IMR-90 (cell line): ENCODE measurements at regions not wholly inside any gene's neighbourhood (a gene's known extent, or its start where the extent isn't known, plus 50 kb on each side); places are given as distances from the start of the nearest gene placed in this dataset.

ENCODE experiments used
- ATAC-seq: fragments of 200-7000 bp; cut with Tn5 transposase; 2 replicates; pipeline ENCODE4 v1.9.1; 2020; ENCODE audit warnings: low read depth, mild to moderate bottlenecking, moderate library complexity
- BruUV-seq: library from RNA; stranded (reverse); fragments of 400-500 nt; replicated peaks from 2 replicates; lab custom pipeline; 2021; lab: Mats Ljungman, UMichigan
- CTCF ChIA-PET: fragments of 300-600 bp; formaldehyde crosslinking; extraction: SDS; loops from one replicate; lab custom pipeline; 2021; ENCODE audit warnings: antibody characterized with exemption; lab: Yijun Ruan, JAX
- POLR2A ChIA-PET: fragments of 300-600 bp; sonication (Branson Sonifier 250); formaldehyde crosslinking; loops from one replicate; lab custom pipeline; 2022; ENCODE audit warnings: antibody characterized with exemption; ENCODE audit not compliant: unreplicated experiment; lab: Charles Lee
- DNase-seq: peaks from one replicate; pipeline ENCODE4 v3.0.0; 2013
- H2AFZ ChIP-seq: replicated peaks from 2 replicates; pipeline ENCODE3; 2013; ENCODE audit warnings: low read length, mild to moderate bottlenecking; ENCODE audit not compliant: poor library complexity
- H2AK5ac ChIP-seq: 2 replicates; pipeline ENCODE4 v1.6.1; 2013; ENCODE audit warnings: low read depth, low read length, inconsistent platforms
- H2AK9ac ChIP-seq: replicated peaks from 2 replicates; pipeline ENCODE3; 2013; ENCODE audit warnings: mild to moderate bottlenecking, low read depth, low read length, moderate library complexity; ENCODE audit not compliant: poor library complexity
- H2BK120ac ChIP-seq: 2 replicates; pipeline ENCODE4 v1.6.1; 2013; ENCODE audit warnings: low read depth, low read length, inconsistent platforms
- H2BK15ac ChIP-seq: 3 replicates; pipeline ENCODE4 v1.6.1; 2013; ENCODE audit warnings: low read depth, low read length, inconsistent platforms
- H2BK20ac ChIP-seq: 2 replicates; pipeline ENCODE4 v1.6.1; 2013; ENCODE audit warnings: low read depth, mild to moderate bottlenecking, inconsistent platforms, low read length, moderate library complexity
- H2BK5ac ChIP-seq: 2 replicates; pipeline ENCODE4 v1.6.1; 2013; ENCODE audit warnings: mild to moderate bottlenecking, low read depth, low read length, inconsistent platforms; ENCODE audit not compliant: poor library complexity, severe bottlenecking
- H3K14ac ChIP-seq: replicated peaks from 2 replicates; pipeline ENCODE4 v1.6.1; 2013; ENCODE audit warnings: low read depth, low read length, inconsistent platforms
- H3K18ac ChIP-seq: 2 replicates; pipeline ENCODE4 v1.6.1; 2013; ENCODE audit warnings: low read depth, low read length, control low read depth
- H3K23ac ChIP-seq: 2 replicates; pipeline ENCODE4 v1.6.1; 2013; ENCODE audit warnings: low read depth, low read length, inconsistent platforms
- H3K27ac ChIP-seq: 2 replicates; pipeline ENCODE4 v1.5.1; 2013; ENCODE audit warnings: mild to moderate bottlenecking, control low read depth, low read length; ENCODE audit not compliant: insufficient read depth
- H3K27me3 ChIP-seq: 2 replicates; pipeline ENCODE4 v1.6.1; 2013; ENCODE audit warnings: low read length; ENCODE audit not compliant: control insufficient read depth, insufficient read depth
- H3K36me3 ChIP-seq: 2 replicates; pipeline ENCODE4 v1.6.1; 2013; ENCODE audit warnings: low read length, mixed read lengths; ENCODE audit not compliant: control insufficient read depth, insufficient read depth
- H3K4ac ChIP-seq: 2 replicates; pipeline ENCODE4 v1.6.1; 2013; ENCODE audit warnings: low read depth, low read length, inconsistent platforms
- H3K4me1 ChIP-seq: 2 replicates; pipeline ENCODE4 v1.6.1; 2013; ENCODE audit warnings: low read length, mixed read lengths; ENCODE audit not compliant: control insufficient read depth, insufficient read depth
- H3K4me2 ChIP-seq: 2 replicates; pipeline ENCODE4 v1.6.1; 2013; ENCODE audit warnings: low read depth, mild to moderate bottlenecking, control low read depth, low read length, moderate library complexity
- H3K4me3 ChIP-seq: 2 replicates; pipeline ENCODE4 v1.5.1; 2013; ENCODE audit warnings: low read depth, mild to moderate bottlenecking, control low read depth, low read length, moderate library complexity; ENCODE audit not compliant: insufficient read depth
- H3K56ac ChIP-seq: 2 replicates; pipeline ENCODE4 v1.6.1; 2013; ENCODE audit warnings: low read length, inconsistent platforms; ENCODE audit not compliant: insufficient read depth; ENCODE audit errors: extremely low read depth
- H3K79me1 ChIP-seq, 2 experiments: 2 replicates each; pipeline ENCODE4 v1.6.1; 2013; ENCODE audit warnings: low read length in 2 of 2, inconsistent platforms in 1 of 2, low read depth in 1 of 2
- H3K9ac ChIP-seq: 2 replicates; pipeline ENCODE4 v1.6.1; 2013; ENCODE audit warnings: low read depth, low read length, control low read depth
- H3K9me1 ChIP-seq: 2 replicates; pipeline ENCODE4 v1.6.1; 2013; ENCODE audit warnings: low read length, inconsistent platforms; ENCODE audit not compliant: insufficient read depth
- H3K9me3 ChIP-seq: 2 replicates; pipeline ENCODE4 v1.6.1; 2013; ENCODE audit warnings: low read length; ENCODE audit not compliant: control insufficient read depth, insufficient read depth
- H4K20me1 ChIP-seq: 2 replicates; pipeline ENCODE4 v1.6.1; 2013; ENCODE audit warnings: low read length, inconsistent platforms; ENCODE audit not compliant: insufficient read depth
- H4K5ac ChIP-seq: 2 replicates; pipeline ENCODE4 v1.6.1; 2013; ENCODE audit warnings: mild to moderate bottlenecking, low read depth, low read length, control low read depth
- H4K8ac ChIP-seq, 2 experiments: 2 replicates each; pipeline ENCODE4 v1.6.1; 2013; ENCODE audit warnings: low read depth in 2 of 2, low read length in 2 of 2, control low read depth in 1 of 2, inconsistent platforms in 1 of 2
- H4K91ac ChIP-seq: 2 replicates; pipeline ENCODE4 v1.6.1; 2013; ENCODE audit warnings: low read depth, low read length, inconsistent platforms; ENCODE audit not compliant: insufficient read depth
- BHLHE40 ChIP-seq: fragments of 150-350 bp; IDR thresholded peaks from 2 replicates; pipeline ENCODE4 v1.6.1; 2016; ENCODE audit warnings: mild to moderate bottlenecking, low read depth, low read length
- CEBPB ChIP-seq: IDR thresholded peaks from 2 replicates; pipeline ENCODE4 v1.6.1; 2012; ENCODE audit warnings: low read depth, low read length, improper control_type of control experiment
- CHD1 ChIP-seq: IDR thresholded peaks from 2 replicates; pipeline ENCODE4 v1.6.1; 2012; ENCODE audit warnings: low read depth, low read length, improper control_type of control experiment
- CTCF ChIP-seq: conservative IDR thresholded peaks from 2 replicates; pipeline ENCODE4 v1.5.1; 2012; ENCODE audit warnings: mild to moderate bottlenecking, low read depth, low read length, improper control_type of control experiment
- ELK1 ChIP-seq: fragments of 150-350 bp; IDR thresholded peaks from 2 replicates; pipeline ENCODE4 v1.6.1; 2016; ENCODE audit warnings: low read depth, mild to moderate bottlenecking, low read length, moderate library complexity, borderline replicate concordance
- FOS ChIP-seq: fragments of 150-350 bp; IDR thresholded peaks from 2 replicates; pipeline ENCODE4 v1.6.1; 2016; ENCODE audit warnings: low read depth, low read length
- MAFK ChIP-seq: IDR thresholded peaks from 2 replicates; pipeline ENCODE4 v1.6.1; 2012; ENCODE audit warnings: low read depth, low read length, improper control_type of control experiment
- MAZ ChIP-seq: IDR thresholded peaks from 2 replicates; pipeline ENCODE4 v1.6.1; 2012; ENCODE audit warnings: low read depth, mild to moderate bottlenecking, low read length, improper control_type of control experiment, moderate library complexity, borderline replicate concordance
- MXI1 ChIP-seq: IDR thresholded peaks from 2 replicates; pipeline ENCODE4 v1.6.1; 2012; ENCODE audit warnings: low read depth, mild to moderate bottlenecking, low read length, moderate library complexity, borderline replicate concordance
- NFE2L2 ChIP-seq: fragments of 150-350 bp; IDR thresholded peaks from 2 replicates; pipeline ENCODE4 v1.6.1; 2016; ENCODE audit warnings: low read depth, mild to moderate bottlenecking, low read length
- POLR2A ChIP-seq: IDR thresholded peaks from 2 replicates; pipeline ENCODE4 v1.6.1; 2012; ENCODE audit warnings: mild to moderate bottlenecking, low read depth, low read length
- RAD21 ChIP-seq: IDR thresholded peaks from 2 replicates; pipeline ENCODE4 v1.6.1; 2012; ENCODE audit warnings: low read length, improper control_type of control experiment
- RCOR1 ChIP-seq: IDR thresholded peaks from 2 replicates; pipeline ENCODE4 v1.6.1; 2012; ENCODE audit warnings: mild to moderate bottlenecking, low read length, improper control_type of control experiment; ENCODE audit not compliant: insufficient replicate concordance
- RFX5 ChIP-seq: IDR thresholded peaks from 2 replicates; pipeline ENCODE4 v1.8.0; 2012; ENCODE audit warnings: low read depth, mild to moderate bottlenecking, low read length, moderate library complexity
- SMC3 ChIP-seq: fragments of 150-350 bp; IDR thresholded peaks from 2 replicates; pipeline ENCODE4 v1.6.1; 2016; ENCODE audit warnings: low read depth, mild to moderate bottlenecking, antibody characterized with exemption, low read length, moderate library complexity
- USF2 ChIP-seq: fragments of 150-350 bp; IDR thresholded peaks from 2 replicates; pipeline ENCODE4 v1.6.1; 2017; ENCODE audit warnings: mild to moderate bottlenecking, antibody characterized with exemption, low read length, low read depth
- dilution Hi-C: fragments of 300-500 bp; cut with HindIII; formaldehyde crosslinking; loops from one replicate; pipeline ENCODE4 v1.14.3; 2018; ENCODE audit warnings: low sequenced_read_pairs; ENCODE audit not compliant: unreplicated experiment
- in situ Hi-C: fragments of 300-500 bp; cut with MboI; formaldehyde crosslinking; loops from 3 replicates; pipeline ENCODE4 v1.14.3; 2019; ENCODE audit warnings: low sequenced_read_pairs, inconsistent platforms, mixed read lengths
- intact Hi-C: fragments of 100-400 bp; cut with micrococcal nuclease; formaldehyde crosslinking; loops from 2 replicates; pipeline ENCODE4 v1.10.0; 2022

- no TSS peak for BruUV-seq
- CTCF ChIA-PET = interaction anchor here (0.5 to 1.0 kb wide), 3 partner anchors 44 to 1239 kb away, joined by 3 to 4 read pairs (median 4); no protein-coding TSS in a partner anchor
- H3K9me3 ChIP-seq = peaks cover 5% of the 10 kb centered on the region; the same call in 1 of the 2 replicates
Measured at GRCh38 chr2:205872716-205873115, 190.4 kb downstream of the NRP2 start.

More at GRCh38 chr2:205872716-205873115, 190.4 kb downstream of the NRP2 start:
- Histone ChIP-seq H3K79me1 (no peaks in the 10 kb centered on the region), H3K18ac (no peak overlapping the region), H3K23ac (no peak overlapping the region), H2AK9ac (no peak overlapping the region), H2AFZ (no peak overlapping the region), H3K27ac (no peak overlapping the region), H4K5ac (no peak overlapping the region), H3K14ac (no peak overlapping the region), H2BK15ac (no peak overlapping the region), H2BK5ac (no peak overlapping the region), H3K4me3 (no peak overlapping the region), H3K9me1 (no peaks in the 10 kb centered on the region), H3K4me1 (no peaks in the 10 kb centered on the region; the same call in 1 of the 2 replicates), H3K36me3 (no peaks in the 10 kb centered on the region), H3K4ac (no peak overlapping the region), H3K9ac (no peak overlapping the region), H3K4me2 (no peak overlapping the region), H2BK120ac (no peak overlapping the region), H3K56ac (no peak overlapping the region), H4K91ac (no peak overlapping the region), H2BK20ac (no peak overlapping the region), H4K20me1 (no peaks in the 10 kb centered on the region), H2AK5ac (no peak overlapping the region), H4K8ac (no peak overlapping the region), H3K27me3 (peaks cover 15% of the 10 kb centered on the region)
- in situ Hi-C loops (no loop called here), intact Hi-C loops (no loop called here), dilution Hi-C loops (no loop called here)
- ATAC-seq (no peak), DNase-seq (no peak)
- POLR2A ChIA-PET = no interaction called here
- TF ChIP-seq ELK1 (no peak), USF2 (no peak), MXI1 (no peak), SMC3 (no peak), NFE2L2 (no peak), POLR2A (no peak), MAZ (no peak), CEBPB (no peak), FOS (no peak), CTCF (no peak), RAD21 (no peak), RCOR1 (no peak), CHD1 (no peak), MAFK (no peak), RFX5 (no peak), BHLHE40 (no peak)
